Stimulated activated CD4-positive, alpha-beta T cell treated with anti-CD3 and anti-CD28 coated beads, Interleukin-2, amount 100 ng/mL, for 24 hours (primary cell): ENCODE measurements at regions not wholly inside any gene's neighbourhood (a gene's known extent, or its start where the extent isn't known, plus 50 kb on each side); places are given as distances from the start of the nearest gene placed in this dataset.

Experiments
- DNase-seq, 2 donors: peaks; one replicate each; pipeline ENCODE4 v3.0.0-alpha.2; 2020

DNA sequence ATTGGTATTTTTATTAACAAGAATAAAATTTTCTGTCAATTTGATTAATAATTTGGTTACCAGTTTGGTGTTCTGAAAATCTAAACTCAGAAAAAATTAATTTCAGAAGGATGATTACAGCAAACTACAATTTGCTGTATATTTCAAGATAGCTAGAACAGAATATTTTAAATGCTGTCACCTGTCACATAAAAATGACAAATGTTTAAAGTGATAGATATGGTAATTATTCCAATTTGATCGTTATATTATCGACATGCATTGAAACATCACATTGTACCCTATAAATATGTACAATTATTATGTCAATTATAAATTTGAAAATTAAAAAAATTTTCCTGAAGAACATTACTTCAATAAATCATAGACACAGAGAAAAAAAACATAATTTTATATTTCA lies 56.9 kb upstream of the SLITRK5 start:
- no peak for DNase-seq
